HG02884 (cell line): ENCODE measurements at regions not wholly inside any gene's neighbourhood (a gene's known extent, or its start where the extent isn't known, plus 50 kb on each side); places are given as distances from the start of the nearest gene placed in this dataset.

Experiments used
- ATAC-seq: cut with Tn5 transposase; IDR thresholded peaks from one replicate; pipeline ENCODE4 v1.9.1; 2021; ENCODE audit warnings: mild to moderate bottlenecking, moderate library complexity; ENCODE audit not compliant: unreplicated experiment

- ATAC-seq: no peak
Measured at GRCh38 chr16:85306793-85307551, 194.7 kb upstream of the CIBAR2 start.

- no peak for ATAC-seq
Measured at GRCh38 chr16:85307552-85308364, 195.5 kb upstream of the CIBAR2 start.

DNA sequence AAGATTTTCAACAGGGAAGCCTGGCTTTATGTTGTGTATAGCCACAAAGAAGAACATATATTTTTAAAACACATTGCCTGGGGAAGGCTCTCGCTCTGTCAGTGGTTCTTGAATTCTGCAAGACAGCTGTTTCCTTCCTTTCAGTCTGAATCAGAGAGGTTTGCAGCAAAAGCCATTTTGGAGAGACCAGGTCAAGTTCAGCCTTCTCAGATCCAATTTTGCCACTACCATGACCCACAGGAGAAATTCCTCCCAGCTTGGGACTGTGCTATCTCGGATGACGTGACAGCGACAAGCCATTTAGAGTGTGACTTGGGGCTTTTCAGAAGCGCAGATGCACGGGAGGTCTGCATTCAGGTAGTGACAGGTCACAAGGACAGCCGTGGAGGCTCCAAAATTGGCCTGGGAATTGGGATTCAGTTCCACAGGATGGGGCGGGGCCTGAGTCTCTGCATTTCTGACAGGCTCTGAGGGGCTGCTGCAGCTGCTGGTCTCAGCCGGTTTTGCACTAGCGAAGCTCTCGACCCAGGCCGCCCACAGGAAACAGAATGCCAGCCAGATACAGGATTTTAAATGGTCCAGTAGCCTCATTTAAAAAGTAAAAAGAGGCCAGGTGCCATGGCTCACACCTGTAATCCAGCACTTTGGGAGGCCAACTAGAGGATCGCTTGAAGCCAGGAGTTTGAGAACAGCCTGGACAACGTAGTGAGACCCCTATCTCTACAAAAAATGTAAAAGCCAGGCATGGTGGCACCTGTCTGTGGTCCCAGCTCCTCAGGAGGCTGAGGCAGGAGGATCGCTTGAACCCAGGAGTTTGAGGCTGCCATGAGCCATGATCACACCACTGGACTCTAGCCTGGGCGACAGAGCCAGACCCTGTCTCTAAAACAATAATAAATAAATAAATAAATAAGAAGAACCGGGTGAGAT, 196.6 kb upstream of the CIBAR2 start:
- ATAC-seq: no peak

GRCh38 chr16:85309656-85310587, 197.7 kb upstream of the CIBAR2 start:
- no peak for ATAC-seq

DNA sequence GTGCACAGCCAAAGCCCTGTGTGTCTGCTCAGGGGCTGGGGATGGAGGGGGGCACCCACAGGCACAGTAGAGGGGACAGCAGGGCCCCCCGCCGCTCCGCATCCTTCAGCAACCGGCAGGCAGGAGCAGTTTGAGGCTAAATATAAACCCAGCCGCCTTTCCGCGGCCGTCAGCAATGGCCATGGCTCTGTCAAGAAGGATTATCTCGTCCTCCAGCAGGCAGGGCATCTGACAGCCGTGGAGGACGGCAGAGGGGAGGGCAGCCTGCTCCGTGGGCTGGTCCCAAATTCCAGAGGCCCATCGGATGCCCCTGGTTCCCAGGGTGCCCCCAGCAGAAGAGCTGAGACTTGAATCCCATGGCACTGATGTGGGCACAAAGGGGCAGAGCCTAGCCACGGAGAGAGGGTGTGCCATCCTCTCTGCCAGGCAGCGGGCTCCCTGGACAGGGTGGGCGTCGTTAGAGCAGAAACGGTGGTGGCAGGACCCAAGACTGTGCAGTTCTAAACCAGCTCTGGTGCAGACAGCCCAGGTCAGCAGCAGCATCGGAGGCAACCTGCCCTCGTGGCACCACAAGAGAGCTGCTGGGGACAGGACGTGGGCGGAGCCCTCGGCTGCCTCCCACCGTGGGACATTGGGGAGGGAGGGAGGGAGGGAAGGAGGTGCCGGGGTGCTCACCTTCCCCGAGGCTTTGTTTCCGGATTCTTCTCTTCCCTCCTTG, 198.8 kb upstream of the CIBAR2 start:
- no peak for ATAC-seq

DNA sequence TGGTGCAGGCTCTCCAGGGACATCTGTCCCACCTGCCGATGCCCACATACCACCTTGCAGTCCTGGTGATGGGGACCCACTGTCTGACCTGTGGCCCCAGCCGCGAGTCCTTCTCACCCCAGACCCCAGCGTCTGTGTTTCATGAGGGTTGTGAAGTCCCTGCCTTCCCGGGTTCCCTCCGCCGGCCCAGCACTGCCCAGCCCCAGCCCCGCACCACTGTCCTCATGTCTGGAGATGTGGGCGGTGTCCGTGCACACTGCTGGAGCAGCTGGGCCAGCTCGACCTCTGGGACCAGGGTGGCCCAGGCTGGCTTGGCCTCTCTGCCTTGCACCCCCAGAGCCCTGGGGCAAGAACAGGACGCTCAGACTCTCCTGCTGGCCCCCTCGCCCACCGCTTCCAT, 199.5 kb upstream of the CIBAR2 start:
- no peak for ATAC-seq

GRCh38 chr16:85312174-85312573, 199.9 kb upstream of the CIBAR2 start:
- no peak for ATAC-seq

- no peak for ATAC-seq
Measured at GRCh38 chr16:85312642-85313525, 200.6 kb upstream of the CIBAR2 start.

- ATAC-seq: no peak
Measured at GRCh38 chr16:85313526-85314301, 201.4 kb upstream of the CIBAR2 start.

- no peak for ATAC-seq
Measured at GRCh38 chr16:85314512-85314971, 202.3 kb upstream of the CIBAR2 start.

DNA sequence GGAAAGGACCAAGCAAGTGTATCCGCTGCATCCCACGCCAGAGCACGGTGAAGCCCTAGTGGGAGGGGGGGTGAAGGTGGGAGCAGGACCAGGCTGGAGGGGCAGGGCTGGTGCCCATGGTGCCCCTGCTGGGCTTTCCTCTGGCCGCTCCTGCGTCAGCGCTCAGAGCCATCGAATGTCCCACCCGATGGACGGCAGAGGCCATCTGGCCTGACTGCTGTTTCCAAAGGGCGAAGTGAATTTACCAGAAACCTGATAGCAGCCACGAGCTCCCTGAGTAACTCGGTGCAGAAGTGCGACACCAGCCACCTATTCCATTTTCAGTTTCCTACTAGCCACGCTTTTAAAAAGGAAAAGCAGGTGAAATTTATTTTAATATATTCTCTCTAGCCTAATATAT, 203.6 kb upstream of the CIBAR2 start:
- no peak for ATAC-seq

DNA sequence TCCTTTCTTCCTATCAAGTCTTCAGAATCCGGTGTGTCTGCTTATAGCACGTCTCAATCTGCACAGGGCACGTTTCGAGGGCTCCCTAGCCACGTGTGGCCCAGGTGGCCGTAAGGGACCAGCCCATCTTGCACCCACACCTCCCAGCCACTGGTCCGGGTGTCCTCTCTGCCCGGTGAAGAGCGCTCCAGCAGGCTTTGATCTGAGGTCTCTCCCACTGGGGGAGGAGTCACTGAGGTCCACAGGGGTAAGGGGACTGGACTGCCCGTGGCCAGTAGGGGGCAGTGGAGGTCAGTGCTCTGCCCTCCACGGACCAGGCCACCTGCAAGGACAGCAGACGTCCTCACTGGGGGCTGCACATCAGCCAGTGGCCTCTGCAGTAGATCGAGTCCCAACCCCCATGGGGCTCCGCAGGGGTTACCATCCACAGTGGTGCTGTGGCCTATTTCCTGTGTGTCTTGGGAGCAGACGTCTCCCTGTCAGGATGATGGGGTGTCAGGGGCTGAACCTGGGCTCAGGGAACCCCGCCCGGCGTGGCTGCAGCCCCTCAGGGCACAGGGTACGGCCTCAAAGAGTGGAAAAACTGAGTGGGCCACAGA, 204.1 kb upstream of the CIBAR2 start:
- ATAC-seq: no peak

GRCh38 chr16:85316944-85317343, 204.7 kb upstream of the CIBAR2 start:
- ATAC-seq: no peak

DNA sequence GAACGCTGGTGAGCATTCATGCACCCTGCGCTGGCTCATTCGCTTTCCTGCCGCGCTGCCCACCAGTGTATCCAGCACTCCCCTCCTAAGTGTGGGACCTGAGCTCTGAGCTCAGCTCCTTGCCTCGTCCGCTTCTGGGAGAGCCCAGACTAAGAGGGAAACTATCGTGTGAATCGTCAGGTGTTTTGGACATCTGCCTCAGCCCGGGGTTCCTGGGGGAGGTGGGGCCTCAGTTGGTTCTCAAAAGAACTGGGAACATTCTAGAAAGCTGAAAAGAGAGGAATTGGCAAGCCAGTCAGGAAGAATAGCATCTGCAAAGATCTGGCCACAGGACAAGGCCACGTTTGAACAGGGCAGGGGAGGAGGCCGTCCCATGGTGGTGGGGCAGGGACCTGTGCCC, 205.4 kb upstream of the CIBAR2 start:
- ATAC-seq: no peak

GRCh38 chr16:85319208-85319983, 207.1 kb upstream of the CIBAR2 start:
- no peak for ATAC-seq

DNA sequence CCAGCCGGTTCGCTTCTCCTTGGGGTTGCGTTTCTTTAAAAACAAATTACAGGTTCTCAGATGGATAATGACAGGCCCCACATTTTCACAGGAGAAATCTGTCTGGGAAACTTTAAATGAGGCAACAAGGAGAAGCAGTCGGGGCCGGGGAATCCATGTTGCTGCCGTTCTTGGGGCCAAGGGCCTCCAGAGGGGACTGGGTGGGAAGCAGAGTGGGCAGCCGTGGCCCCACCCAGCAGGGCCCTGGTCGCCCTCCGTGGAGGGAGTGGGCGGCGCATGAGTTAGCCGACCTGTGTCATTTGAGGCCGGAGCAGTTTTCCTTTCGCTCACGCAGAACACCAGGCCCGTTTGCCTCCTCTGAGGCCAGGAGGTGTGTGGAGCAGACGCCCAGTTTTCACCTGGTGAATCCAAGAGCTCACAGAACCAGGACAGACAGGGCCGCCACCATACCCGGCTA, 207.7 kb upstream of the CIBAR2 start:
- ATAC-seq: no peak
